GM23338 (cell line): ENCODE measurements at regions not wholly inside any gene's neighbourhood (a gene's known extent, or its start where the extent isn't known, plus 50 kb on each side); places are given as distances from the start of the nearest gene placed in this dataset.

ENCODE experiments used
- ATAC-seq: fragments of 200-7000 bp; cut with Tn5 transposase; 3 replicates; pipeline ENCODE4 v1.9.1; 2020
- DNase-seq: peaks from one replicate; pipeline ENCODE4 v3.0.0-alpha.2; 2015; ENCODE audit warnings: low spot score
- H2AFZ ChIP-seq: fragments of 200-600 bp; sonication (generic); 2 replicates; pipeline ENCODE4 v1.8.0; 2016; ENCODE audit warnings: antibody characterized with exemption, mild to moderate bottlenecking, moderate library complexity
- H3F3A ChIP-seq: fragments of 200-600 bp; sonication (generic); replicated peaks from 2 replicates; pipeline ENCODE4 v1.8.0; 2017; ENCODE audit warnings: antibody characterized with exemption, mixed run types, low read depth
- H3K27ac ChIP-seq: fragments of 200-600 bp; sonication (generic); 2 replicates; pipeline ENCODE4 v1.6.1; 2016; ENCODE audit warnings: low read depth
- H3K27me3 ChIP-seq: fragments of 200-600 bp; sonication (generic); 2 replicates; pipeline ENCODE4 v1.8.0; 2016; ENCODE audit warnings: mild to moderate bottlenecking, mixed run types, moderate library complexity; ENCODE audit not compliant: insufficient read depth
- H3K36me3 ChIP-seq: fragments of 200-600 bp; sonication (generic); 2 replicates; pipeline ENCODE4 v1.8.0; 2016; ENCODE audit warnings: mild to moderate bottlenecking; ENCODE audit not compliant: insufficient read depth
- H3K4me1 ChIP-seq: fragments of 200-600 bp; sonication (generic); 2 replicates; pipeline ENCODE4 v1.8.0; 2016; ENCODE audit warnings: mild to moderate bottlenecking, moderate library complexity; ENCODE audit not compliant: insufficient read depth
- H3K4me2 ChIP-seq: fragments of 200-600 bp; sonication (generic); 2 replicates; pipeline ENCODE4 v1.7.1; 2017; ENCODE audit warnings: mixed run types
- H3K4me3 ChIP-seq: fragments of 200-600 bp; sonication (generic); 2 replicates; pipeline ENCODE4 v1.6.1; 2016; ENCODE audit warnings: mixed run types
- H3K79me2 ChIP-seq: fragments of 200-600 bp; sonication (generic); replicated peaks from 2 replicates; pipeline ENCODE4 v1.8.0; 2017; ENCODE audit warnings: mild to moderate bottlenecking; ENCODE audit not compliant: insufficient read depth
- H3K9me2 ChIP-seq: fragments of 200-600 bp; sonication (generic); 2 replicates; pipeline ENCODE4 v1.8.0; 2017; ENCODE audit not compliant: insufficient read depth
- H4K20me1 ChIP-seq: fragments of 200-600 bp; sonication (generic); replicated peaks from 2 replicates; pipeline ENCODE4 v1.8.0; 2017; ENCODE audit warnings: mild to moderate bottlenecking; ENCODE audit not compliant: insufficient read depth
- H3K27ac Mint-ChIP-seq: 2 replicates; pipeline ENCODE4 v1.8.0; 2020; ENCODE audit warnings: inconsistent platforms, mild to moderate bottlenecking, moderate library complexity, mixed read lengths
- H3K27me3 Mint-ChIP-seq: 3 replicates; pipeline ENCODE4 v1.8.0; 2022; ENCODE audit warnings: low read depth, mild to moderate bottlenecking, moderate library complexity, mixed read lengths, inconsistent platforms; ENCODE audit not compliant: insufficient read depth, poor library complexity
- H3K36me3 Mint-ChIP-seq: 3 replicates; pipeline ENCODE4 v1.8.0; 2021; ENCODE audit warnings: low read depth, mild to moderate bottlenecking, inconsistent platforms, moderate library complexity, mixed read lengths
- H3K4me1 Mint-ChIP-seq: 3 replicates; pipeline ENCODE4 v1.8.0; 2020; ENCODE audit warnings: mild to moderate bottlenecking, inconsistent platforms, mixed read lengths
- H3K4me3 Mint-ChIP-seq: 3 replicates; pipeline ENCODE4 v1.8.0; 2021; ENCODE audit warnings: moderate library complexity, mild to moderate bottlenecking, inconsistent platforms, mixed read lengths
- H3K9me3 Mint-ChIP-seq: 3 replicates; pipeline ENCODE4 v1.8.0; 2020; ENCODE audit warnings: moderate library complexity, mild to moderate bottlenecking, inconsistent platforms, mixed read lengths
- CREB1 ChIP-seq: fragments of 250-450 bp; sonication (Bioruptor Pico); IDR thresholded peaks from 2 replicates; pipeline ENCODE4 v1.5.0; 2020; ENCODE audit warnings: low read depth, mild to moderate bottlenecking, moderate library complexity
- EZH2 ChIP-seq: fragments of 200-600 bp; sonication (generic); IDR thresholded peaks from one replicate; pipeline ENCODE4 v1.8.0; 2017; ENCODE audit warnings: antibody characterized with exemption, mild to moderate bottlenecking, low read depth; ENCODE audit not compliant: unreplicated experiment
- EZH2phosphoT487 ChIP-seq: fragments of 200-600 bp; sonication (generic); IDR thresholded peaks from one replicate; pipeline ENCODE4 v1.8.1; 2018; ENCODE audit warnings: antibody characterized with exemption; ENCODE audit not compliant: unreplicated experiment
- JUNB ChIP-seq: IDR thresholded peaks from one replicate; pipeline ENCODE4 v1.6.1; 2016; ENCODE audit warnings: antibody characterized with exemption; ENCODE audit not compliant: unreplicated experiment
- NANOG ChIP-seq: IDR thresholded peaks from 2 replicates; pipeline ENCODE4 v1.6.1; 2016; ENCODE audit warnings: antibody characterized with exemption, borderline replicate concordance
- STAT1 ChIP-seq: IDR thresholded peaks from one replicate; pipeline ENCODE4 v1.6.1; 2016; ENCODE audit warnings: antibody characterized with exemption; ENCODE audit not compliant: unreplicated experiment
- ZNF114 ChIP-seq: fragments of 250-450 bp; sonication (Bioruptor Pico); IDR thresholded peaks from 2 replicates; pipeline ENCODE4 v1.5.0; 2020; ENCODE audit warnings: mild to moderate bottlenecking, moderate library complexity
- ZNF331 ChIP-seq: fragments of 250-450 bp; sonication (Bioruptor Pico); IDR thresholded peaks from 2 replicates; pipeline ENCODE4 v1.5.0; 2020; ENCODE audit warnings: low read depth, mild to moderate bottlenecking, moderate library complexity
- ZNF462 ChIP-seq: fragments of 250-450 bp; sonication (Bioruptor Pico); IDR thresholded peaks from 2 replicates; pipeline ENCODE4 v1.5.0; 2020; ENCODE audit warnings: mild to moderate bottlenecking, moderate library complexity
- TF ChIP-seq, protein P1 (sequence below): IDR thresholded peaks from one replicate; pipeline ENCODE4 v1.6.1; 2018; ENCODE audit warnings: antibody characterized with exemption; ENCODE audit not compliant: unreplicated experiment
- TF ChIP-seq, protein P2 (sequence below), 2 experiments: fragments of 200-600 bp in 1 of 2; sonication (generic) in 1 of 2; conservative IDR thresholded peaks; 2 replicates each; pipeline versions ENCODE4 v1.5.1 to v1.6.1; 2016 to 2017; ENCODE audit warnings: antibody characterized with exemption in 2 of 2, low read depth in 2 of 2, mild to moderate bottlenecking in 2 of 2, moderate library complexity in 1 of 2

GRCh38 chr3:176505878-176506621, 691.2 kb downstream of the TBL1XR1 start (continued):
- peak; percentile 30; the same call in 1 of the 2 replicates for TF ChIP-seq ZNF462

- no peak overlapping the region for H3K4me2 ChIP-seq
- H3F3A ChIP-seq: no peaks in the 10 kb centered on the region
- Mint-ChIP-seq H3K4me3 (no peak overlapping the region), H3K36me3 (no peaks in the 10 kb centered on the region), H3K4me1 (no peaks in the 10 kb centered on the region), H3K27ac (no peak overlapping the region), H3K27me3 (no peaks in the 10 kb centered on the region), H3K9me3 (no peaks in the 10 kb centered on the region)
- no peaks in the 10 kb centered on the region; the same call in 1 of the 2 replicates for H3K9me2 ChIP-seq
- no peak for DNase-seq
- no peak for ATAC-seq
- H3K27ac ChIP-seq: no peak overlapping the region
- H3K36me3 ChIP-seq: no peaks in the 10 kb centered on the region
- H3K79me2 ChIP-seq: no peaks in the 10 kb centered on the region
- no peaks in the 10 kb centered on the region for H4K20me1 ChIP-seq
- H3K4me1 ChIP-seq: no peaks in the 10 kb centered on the region
- H3K27me3 ChIP-seq: no peaks in the 10 kb centered on the region
- H2AFZ ChIP-seq: no peak overlapping the region
- H3K4me3 ChIP-seq: no peak overlapping the region
- no peak for TF ChIP-seq CREB1 (CRISPR knock-in tag)
- no peak for TF ChIP-seq NANOG
- TF ChIP-seq JUNB: no peak
- no peak for TF ChIP-seq EZH2
- no peak for TF ChIP-seq EZH2phosphoT487
- TF ChIP-seq ZNF331: no peak
- TF ChIP-seq, protein P1, sequence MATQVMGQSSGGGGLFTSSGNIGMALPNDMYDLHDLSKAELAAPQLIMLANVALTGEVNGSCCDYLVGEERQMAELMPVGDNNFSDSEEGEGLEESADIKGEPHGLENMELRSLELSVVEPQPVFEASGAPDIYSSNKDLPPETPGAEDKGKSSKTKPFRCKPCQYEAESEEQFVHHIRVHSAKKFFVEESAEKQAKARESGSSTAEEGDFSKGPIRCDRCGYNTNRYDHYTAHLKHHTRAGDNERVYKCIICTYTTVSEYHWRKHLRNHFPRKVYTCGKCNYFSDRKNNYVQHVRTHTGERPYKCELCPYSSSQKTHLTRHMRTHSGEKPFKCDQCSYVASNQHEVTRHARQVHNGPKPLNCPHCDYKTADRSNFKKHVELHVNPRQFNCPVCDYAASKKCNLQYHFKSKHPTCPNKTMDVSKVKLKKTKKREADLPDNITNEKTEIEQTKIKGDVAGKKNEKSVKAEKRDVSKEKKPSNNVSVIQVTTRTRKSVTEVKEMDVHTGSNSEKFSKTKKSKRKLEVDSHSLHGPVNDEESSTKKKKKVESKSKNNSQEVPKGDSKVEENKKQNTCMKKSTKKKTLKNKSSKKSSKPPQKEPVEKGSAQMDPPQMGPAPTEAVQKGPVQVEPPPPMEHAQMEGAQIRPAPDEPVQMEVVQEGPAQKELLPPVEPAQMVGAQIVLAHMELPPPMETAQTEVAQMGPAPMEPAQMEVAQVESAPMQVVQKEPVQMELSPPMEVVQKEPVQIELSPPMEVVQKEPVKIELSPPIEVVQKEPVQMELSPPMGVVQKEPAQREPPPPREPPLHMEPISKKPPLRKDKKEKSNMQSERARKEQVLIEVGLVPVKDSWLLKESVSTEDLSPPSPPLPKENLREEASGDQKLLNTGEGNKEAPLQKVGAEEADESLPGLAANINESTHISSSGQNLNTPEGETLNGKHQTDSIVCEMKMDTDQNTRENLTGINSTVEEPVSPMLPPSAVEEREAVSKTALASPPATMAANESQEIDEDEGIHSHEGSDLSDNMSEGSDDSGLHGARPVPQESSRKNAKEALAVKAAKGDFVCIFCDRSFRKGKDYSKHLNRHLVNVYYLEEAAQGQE: no peak
- TF ChIP-seq, protein P2, sequence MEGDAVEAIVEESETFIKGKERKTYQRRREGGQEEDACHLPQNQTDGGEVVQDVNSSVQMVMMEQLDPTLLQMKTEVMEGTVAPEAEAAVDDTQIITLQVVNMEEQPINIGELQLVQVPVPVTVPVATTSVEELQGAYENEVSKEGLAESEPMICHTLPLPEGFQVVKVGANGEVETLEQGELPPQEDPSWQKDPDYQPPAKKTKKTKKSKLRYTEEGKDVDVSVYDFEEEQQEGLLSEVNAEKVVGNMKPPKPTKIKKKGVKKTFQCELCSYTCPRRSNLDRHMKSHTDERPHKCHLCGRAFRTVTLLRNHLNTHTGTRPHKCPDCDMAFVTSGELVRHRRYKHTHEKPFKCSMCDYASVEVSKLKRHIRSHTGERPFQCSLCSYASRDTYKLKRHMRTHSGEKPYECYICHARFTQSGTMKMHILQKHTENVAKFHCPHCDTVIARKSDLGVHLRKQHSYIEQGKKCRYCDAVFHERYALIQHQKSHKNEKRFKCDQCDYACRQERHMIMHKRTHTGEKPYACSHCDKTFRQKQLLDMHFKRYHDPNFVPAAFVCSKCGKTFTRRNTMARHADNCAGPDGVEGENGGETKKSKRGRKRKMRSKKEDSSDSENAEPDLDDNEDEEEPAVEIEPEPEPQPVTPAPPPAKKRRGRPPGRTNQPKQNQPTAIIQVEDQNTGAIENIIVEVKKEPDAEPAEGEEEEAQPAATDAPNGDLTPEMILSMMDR (conservative IDR thresholded peaks at IDR 0.05; ENCODE audit: low read depth in 2 of 2): no peak
- TF ChIP-seq STAT1: no peak
- no peak for TF ChIP-seq ZNF114 (CRISPR knock-in tag)
Measured at GRCh38 chr3:176491084-176491483, 706.2 kb downstream of the TBL1XR1 start.
